Body of pancreas (tissue), 4 donors: ENCODE measurements at regions not wholly inside any gene's neighbourhood (a gene's known extent, or its start where the extent isn't known, plus 50 kb on each side); places are given as distances from the start of the nearest gene placed in this dataset.

Experiments
- ATAC-seq: fragments of 150-250 bp; one replicate; pipeline ENCODE4 v1.9.1; 2016
- DNase-seq, 4 donors: peaks; one replicate each; pipeline ENCODE4 v3.0.0-alpha.2; 2019
- H3K27ac ChIP-seq, 4 donors: fragments of 200-600 bp; sonication (generic); 1 replicate in 3 of 4; 2 replicates in 1 of 4; pipeline versions ENCODE4 v1.5.1 to v1.6.1; 2016 to 2019; ENCODE audit warnings: mild to moderate bottlenecking in 1 of 4, mixed read lengths in 1 of 4, moderate library complexity in 1 of 4
- H3K27me3 ChIP-seq, 2 donors: fragments of 200-600 bp; sonication (generic); one replicate each; pipeline ENCODE4 v1.6.0; 2016; ENCODE audit warnings: mild to moderate bottlenecking in 1 of 2
- H3K36me3 ChIP-seq, 2 donors: fragments of 200-600 bp; sonication (generic); replicated peaks in 1 of 2; 2 replicates each; pipeline ENCODE4 v1.5.1; 2016; ENCODE audit warnings: low read depth in 2 of 2; ENCODE audit not compliant: insufficient read depth in 1 of 2
- H3K4me1 ChIP-seq: fragments of 200-600 bp; sonication (generic); one replicate; pipeline ENCODE4 v1.6.0; 2016
- H3K4me3 ChIP-seq, 2 donors: fragments of 200-600 bp; sonication (generic); 1 replicate in 1 of 2; 2 replicates in 1 of 2; pipeline ENCODE4 v1.5.1; 2016 to 2019
- H3K9me3 ChIP-seq, 3 donors: fragments of 200-600 bp; sonication (generic); 1 replicate in 2 of 3; 2 replicates in 1 of 3; pipeline ENCODE4 v1.5.1; 2016
- CTCF ChIP-seq, 7 experiments: fragments of 450-650 bp in 4 of 7; fragments of 200-600 bp in 3 of 7; sonication (generic) in 3 of 7; IDR thresholded peaks; one replicate each; pipeline ENCODE4 v1.5.1; 2016 to 2019; ENCODE audit warnings: antibody characterized with exemption in 7 of 7
- POLR2A ChIP-seq, 3 donors: fragments of 450-650 bp; IDR thresholded peaks; one replicate each; pipeline ENCODE4 v1.6.1; 2016; ENCODE audit warnings: antibody characterized with exemption in 3 of 3, mild to moderate bottlenecking in 2 of 3
- WGBS, 2 donors: methylation state at CpG; one replicate each; pipeline ENCODE4 v1.1.5; 2017; 5-methylcytosine and 5-hydroxymethylcytosine counted together
- intact Hi-C: fragments of 100-400 bp; cut with DNase I; formaldehyde crosslinking; loops from one replicate; pipeline ENCODE4 v1.15.1; 2023

GRCh38 chr9:108062680-108063079 is 573.1 kb upstream of the KLF4 start:
- Histone ChIP-seq H3K27ac (no peak overlapping the region), H3K27me3 (no peaks in the 10 kb centered on the region), H3K36me3 (no peaks in the 10 kb centered on the region), H3K9me3 (no peaks in the 10 kb centered on the region), H3K4me1 (no peaks in the 10 kb centered on the region), H3K4me3 (no peak overlapping the region)
- no peak for TF ChIP-seq CTCF (IDR thresholded peaks at IDR 0.05)
- TF ChIP-seq POLR2A (IDR thresholded peaks at IDR 0.05), result no peak
- DNase-seq (no peak), ATAC-seq (no peak)
- intact Hi-C loops, result no loop called here
- 76 to 83% methylated on average over 8 of the region's 8 CpGs for WGBS, 2 donors

GRCh38 chr9:108060175-108060574 is 570.6 kb upstream of the KLF4 start:
- Histone ChIP-seq H3K36me3 (no peaks in the 10 kb centered on the region), H3K9me3 (no peaks in the 10 kb centered on the region), H3K27me3 (no peaks in the 10 kb centered on the region), H3K4me3 (no peak overlapping the region), H3K27ac (no peak overlapping the region), H3K4me1 (no peaks in the 10 kb centered on the region)
- TF ChIP-seq CTCF (IDR thresholded peaks at IDR 0.05), result no peak
- TF ChIP-seq POLR2A (IDR thresholded peaks at IDR 0.05), result no peak
- no peak for ATAC-seq
- no peak for DNase-seq
- intact Hi-C loops, result no loop called here
- WGBS, 2 donors, result 73 to 78% methylated on average over 5 of the region's 5 CpGs

- ATAC-seq (no peak), DNase-seq (no peak)
- H3K4me1 ChIP-seq, result peaks cover 8% of the 10 kb centered on the region
- no peaks in the 10 kb centered on the region for H3K27me3 ChIP-seq
- 45 to 47% methylated on average over 6 of the region's 6 CpGs for WGBS, 2 donors
- TF ChIP-seq CTCF (IDR thresholded peaks at IDR 0.05), result no peak
- no peak for TF ChIP-seq POLR2A (IDR thresholded peaks at IDR 0.05)
- no peak overlapping the region for H3K27ac ChIP-seq
- no peaks in the 10 kb centered on the region for H3K36me3 ChIP-seq
- no peak overlapping the region for H3K4me3 ChIP-seq
- intact Hi-C loops, result no loop called here
- no peaks in the 10 kb centered on the region for H3K9me3 ChIP-seq
Observed at GRCh38 chr9:108058135-108058814, 568.7 kb upstream of the KLF4 start.

- H3K27me3 ChIP-seq, result no peaks in the 10 kb centered on the region
- ATAC-seq (peak; percentile 35), DNase-seq (peak in 1 of 4 donors; percentile 33)
- 69 to 80% methylated on average over 7 of the region's 7 CpGs for WGBS, 2 donors
- no peak overlapping the region for H3K27ac ChIP-seq
- peaks cover 9% of the 10 kb centered on the region for H3K4me1 ChIP-seq
- no peaks in the 10 kb centered on the region for H3K9me3 ChIP-seq
- intact Hi-C loops, result no loop called here
- H3K4me3 ChIP-seq, result no peak overlapping the region
- no peaks in the 10 kb centered on the region for H3K36me3 ChIP-seq
- TF ChIP-seq CTCF (IDR thresholded peaks at IDR 0.05), result no peak
- TF ChIP-seq POLR2A (IDR thresholded peaks at IDR 0.05), result no peak
Observed at GRCh38 chr9:108057421-108058134, 568.0 kb upstream of the KLF4 start.
